Sigmoid colon (tissue), 6 donors: ENCODE measurements at regions not wholly inside any gene's neighbourhood (a gene's known extent, or its start where the extent isn't known, plus 50 kb on each side); places are given as distances from the start of the nearest gene placed in this dataset.

Experiments used
- DNase-seq: peaks from one replicate; pipeline ENCODE4 v3.0.0-alpha.2; 2019
- H3K27ac ChIP-seq, 4 donors: fragments of 200-600 bp; sonication (generic); one replicate each; pipeline ENCODE4 v1.5.1; 2016 to 2019; ENCODE audit warnings: mild to moderate bottlenecking in 1 of 4
- H3K27me3 ChIP-seq, 3 donors: fragments of 200-600 bp; sonication (generic); one replicate each; pipeline ENCODE4 v1.5.1; 2019; ENCODE audit warnings: mild to moderate bottlenecking in 1 of 3
- H3K36me3 ChIP-seq, 4 donors: fragments of 200-600 bp; sonication (generic); one replicate each; pipeline ENCODE4 v1.5.1; 2016 to 2019
- H3K4me1 ChIP-seq, 4 donors: fragments of 200-600 bp; sonication (generic); one replicate each; pipeline ENCODE4 v1.5.1; 2017 to 2019
- H3K4me3 ChIP-seq, 4 donors: fragments of 200-600 bp; sonication (generic); one replicate each; pipeline ENCODE4 v1.5.1; 2017 to 2019; ENCODE audit warnings: mild to moderate bottlenecking in 2 of 4, moderate library complexity in 1 of 4
- H3K9me3 ChIP-seq, 4 donors: fragments of 200-600 bp in 3 of 4; sonication (generic) in 3 of 4; one replicate each; pipeline versions ENCODE4 v1.5.1 to v1.6.1; 2013 to 2019
- EP300 ChIP-seq, 4 donors: sonication (generic); formaldehyde crosslinking; IDR thresholded peaks; one replicate each; pipeline ENCODE4 v1.6.1; 2017; ENCODE audit warnings: antibody characterized with exemption in 4 of 4
- POLR2A ChIP-seq, 2 donors: fragments of 450-650 bp; IDR thresholded peaks; one replicate each; pipeline ENCODE4 v1.6.1; 2016; ENCODE audit warnings: antibody characterized with exemption in 2 of 2, mild to moderate bottlenecking in 2 of 2, moderate library complexity in 2 of 2
- POLR2AphosphoS5 ChIP-seq, 4 donors: sonication (generic); formaldehyde crosslinking; IDR thresholded peaks; one replicate each; pipeline ENCODE4 v1.6.1; 2017; ENCODE audit warnings: antibody characterized with exemption in 4 of 4
- WGBS, 2 donors: extraction: QIAGEN DNeasy Blood & Tissue Kit; methylation state at CpG; one replicate each; pipeline ENCODE4 v1.1.7; 2013; 5-methylcytosine and 5-hydroxymethylcytosine counted together
- intact Hi-C: fragments of 100-400 bp; cut with DNase I; formaldehyde crosslinking; loops from one replicate; pipeline ENCODE4 v1.15.1; 2023
- TF ChIP-seq, protein P1 (sequence below), 4 experiments: fragments of 450-650 bp in 3 of 4; fragments of 200-600 bp in 1 of 4; IDR thresholded peaks; one replicate each; pipeline ENCODE4 v1.5.1; 2016 to 2019; ENCODE audit warnings: antibody characterized with exemption in 4 of 4, mild to moderate bottlenecking in 3 of 4, moderate library complexity in 2 of 4
- donor health status: healthy with polysubstance abuse.
- donor health status: healthy.

DNA sequence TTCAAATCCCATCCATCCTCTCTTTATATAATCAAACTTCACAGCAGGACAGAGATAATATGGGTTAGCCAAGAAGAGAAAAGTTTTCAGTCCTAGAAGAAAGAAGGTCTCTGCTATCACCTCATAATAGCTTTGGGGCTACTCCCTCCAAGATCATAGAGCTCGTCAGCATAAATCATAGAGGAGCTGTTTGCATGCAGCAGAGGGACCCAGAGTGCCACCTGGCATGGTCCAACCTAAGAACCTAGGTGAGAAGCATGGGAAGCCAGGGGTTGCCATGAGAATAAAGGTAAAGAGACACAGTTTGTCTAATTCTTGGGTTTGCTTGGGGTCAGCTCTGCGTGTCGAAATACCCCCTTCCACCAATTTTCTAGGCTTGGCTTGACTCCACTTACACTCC, 87.1 kb upstream of the CYP1B1 start:
- 81 to 87% methylated on average over 3 of the region's 3 CpGs for WGBS, 2 donors
- DNase-seq: no peak
- no peaks in the 10 kb centered on the region for H3K27me3 ChIP-seq
- H3K4me1 ChIP-seq: peaks cover 0 to 17% (median 15%) of the 10 kb centered on the region in 4 donors
- intact Hi-C loops: no loop called here
- no peaks in the 10 kb centered on the region for H3K36me3 ChIP-seq
- TF ChIP-seq, protein P1, sequence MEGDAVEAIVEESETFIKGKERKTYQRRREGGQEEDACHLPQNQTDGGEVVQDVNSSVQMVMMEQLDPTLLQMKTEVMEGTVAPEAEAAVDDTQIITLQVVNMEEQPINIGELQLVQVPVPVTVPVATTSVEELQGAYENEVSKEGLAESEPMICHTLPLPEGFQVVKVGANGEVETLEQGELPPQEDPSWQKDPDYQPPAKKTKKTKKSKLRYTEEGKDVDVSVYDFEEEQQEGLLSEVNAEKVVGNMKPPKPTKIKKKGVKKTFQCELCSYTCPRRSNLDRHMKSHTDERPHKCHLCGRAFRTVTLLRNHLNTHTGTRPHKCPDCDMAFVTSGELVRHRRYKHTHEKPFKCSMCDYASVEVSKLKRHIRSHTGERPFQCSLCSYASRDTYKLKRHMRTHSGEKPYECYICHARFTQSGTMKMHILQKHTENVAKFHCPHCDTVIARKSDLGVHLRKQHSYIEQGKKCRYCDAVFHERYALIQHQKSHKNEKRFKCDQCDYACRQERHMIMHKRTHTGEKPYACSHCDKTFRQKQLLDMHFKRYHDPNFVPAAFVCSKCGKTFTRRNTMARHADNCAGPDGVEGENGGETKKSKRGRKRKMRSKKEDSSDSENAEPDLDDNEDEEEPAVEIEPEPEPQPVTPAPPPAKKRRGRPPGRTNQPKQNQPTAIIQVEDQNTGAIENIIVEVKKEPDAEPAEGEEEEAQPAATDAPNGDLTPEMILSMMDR (IDR thresholded peaks at IDR 0.05): no peak
- TF ChIP-seq POLR2A (IDR thresholded peaks at IDR 0.05): no peak
- TF ChIP-seq EP300 (IDR thresholded peaks at IDR 0.05): no peak
- no peak for TF ChIP-seq POLR2AphosphoS5 (IDR thresholded peaks at IDR 0.05)
- no peak overlapping the region for H3K27ac ChIP-seq
- H3K4me3 ChIP-seq: no peak overlapping the region
- H3K9me3 ChIP-seq: no peaks in the 10 kb centered on the region

DNA sequence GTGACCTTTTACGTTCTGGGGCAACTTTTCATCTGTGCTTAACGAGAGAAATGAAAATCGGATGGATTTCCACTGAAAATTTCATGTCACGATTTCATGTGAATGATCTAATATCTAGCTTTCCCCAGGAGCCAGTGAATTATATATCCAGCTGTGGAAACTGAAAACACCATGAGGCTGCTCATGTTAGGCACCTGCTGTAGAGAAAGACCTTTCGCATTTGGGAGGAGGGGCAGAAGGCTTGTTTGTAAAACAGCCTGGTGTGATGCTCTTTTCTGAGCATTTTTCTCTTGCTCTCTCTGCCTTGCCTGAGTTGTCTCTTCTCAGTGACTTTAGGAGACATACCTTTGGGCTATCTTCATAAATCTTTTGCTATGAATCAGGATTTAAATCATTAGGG, 84.6 kb upstream of the CYP1B1 start:
- intact Hi-C loops: no loop called here
- Histone ChIP-seq H3K27me3 (no peaks in the 10 kb centered on the region), H3K4me3 (no peak overlapping the region), H3K27ac (no peak overlapping the region), H3K36me3 (no peaks in the 10 kb centered on the region), H3K9me3 (no peaks in the 10 kb centered on the region), H3K4me1 (peaks cover 0 to 4% (median 0%) of the 10 kb centered on the region in 4 donors)
- TF ChIP-seq EP300 (IDR thresholded peaks at IDR 0.05) (no peak), POLR2AphosphoS5 (IDR thresholded peaks at IDR 0.05) (no peak), POLR2A (IDR thresholded peaks at IDR 0.05) (no peak)
- TF ChIP-seq, protein P1 (IDR thresholded peaks at IDR 0.05): no peak
- no peak for DNase-seq
- WGBS, 2 donors: 94 to 96% methylated on average over 5 of the region's 5 CpGs

DNA sequence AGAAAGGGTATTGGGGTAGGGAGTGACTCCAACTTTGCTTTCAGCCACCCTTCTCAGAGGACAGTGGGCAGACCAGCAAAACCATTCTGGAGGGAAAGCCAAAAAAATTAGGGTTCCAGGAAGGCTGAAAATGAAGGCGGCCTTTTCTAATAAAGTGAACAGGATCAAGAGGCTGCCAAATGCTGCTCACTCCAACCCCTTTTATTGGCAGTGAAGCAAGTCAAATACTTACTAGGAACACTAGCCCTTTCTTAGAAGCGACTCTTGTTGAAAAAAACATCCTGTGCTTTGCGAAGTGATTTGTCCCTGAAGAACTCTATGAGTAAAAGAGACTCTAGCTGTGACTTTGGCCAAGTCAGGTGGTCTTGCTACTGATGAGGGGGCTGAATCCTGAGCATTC, 83.6 kb upstream of the CYP1B1 start:
- WGBS, 2 donors: 89 to 93% methylated on average over 3 of the region's 3 CpGs
- intact Hi-C loops: no loop called here
- H3K36me3 ChIP-seq: no peaks in the 10 kb centered on the region
- H3K27ac ChIP-seq: peak overlapping the region in 1 of 4 donors; percentile 34
- H3K4me3 ChIP-seq: no peak overlapping the region
- TF ChIP-seq, protein P1 (IDR thresholded peaks at IDR 0.05): no peak
- TF ChIP-seq EP300 (IDR thresholded peaks at IDR 0.05): no peak
- no peak for TF ChIP-seq POLR2AphosphoS5 (IDR thresholded peaks at IDR 0.05)
- no peak for TF ChIP-seq POLR2A (IDR thresholded peaks at IDR 0.05)
- no peak for DNase-seq
- H3K4me1 ChIP-seq: peaks cover 0 to 4% (median 0%) of the 10 kb centered on the region in 4 donors
- H3K27me3 ChIP-seq: no peaks in the 10 kb centered on the region
- H3K9me3 ChIP-seq: no peaks in the 10 kb centered on the region

DNA sequence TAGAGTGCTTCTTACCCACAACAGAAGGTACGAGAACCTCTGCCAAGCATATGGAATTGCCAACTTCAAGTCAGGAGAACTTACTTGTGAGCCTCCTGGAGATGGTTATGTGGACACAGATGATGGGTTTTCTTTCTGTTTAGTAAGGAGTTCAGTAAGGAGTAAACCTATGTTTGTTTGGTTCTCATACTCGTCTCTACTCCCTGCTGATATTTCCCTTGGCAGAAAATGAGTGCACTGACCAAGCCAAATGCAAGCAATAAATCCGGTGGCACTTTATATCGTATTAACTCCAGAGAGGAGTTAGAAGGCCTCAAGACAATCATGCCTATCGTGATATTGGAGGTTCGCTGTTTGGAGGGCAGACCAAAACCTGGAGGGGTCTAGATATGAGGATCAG, 83.2 kb upstream of the CYP1B1 start:
- peak overlapping the region in 1 of 4 donors; percentile 34 for H3K27ac ChIP-seq
- 89 to 90% methylated on average over 6 of the region's 6 CpGs for WGBS, 2 donors
- no peaks in the 10 kb centered on the region for H3K27me3 ChIP-seq
- H3K4me3 ChIP-seq: no peak overlapping the region
- TF ChIP-seq EP300 (IDR thresholded peaks at IDR 0.05): no peak
- TF ChIP-seq POLR2AphosphoS5 (IDR thresholded peaks at IDR 0.05): no peak
- TF ChIP-seq, protein P1 (IDR thresholded peaks at IDR 0.05): no peak
- no peak for TF ChIP-seq POLR2A (IDR thresholded peaks at IDR 0.05)
- H3K4me1 ChIP-seq: peaks cover 0 to 4% (median 0%) of the 10 kb centered on the region in 4 donors
- no peaks in the 10 kb centered on the region for H3K9me3 ChIP-seq
- intact Hi-C loops: no loop called here
- DNase-seq: no peak
- no peaks in the 10 kb centered on the region for H3K36me3 ChIP-seq
